ENCODE measurements at regions not wholly inside any gene's neighbourhood (a gene's known extent, or its start where the extent isn't known, plus 50 kb on each side); places are given as distances from the start of the nearest gene placed in this dataset.
"Not testable (repeated sequence)": the region's sequence is repeated elsewhere in the genome, so short reads cannot be mapped to it uniquely, and the experiment has no call there.

GRCh38 chr10:23538968-23539367, 100.1 kb downstream of the OTUD1 start:
- Histone ChIP-seq H4K8ac (ENCODE audit: low read depth, low read length) (no peak overlapping the region), H4K91ac (ENCODE audit: low read depth, low read length) (no peak overlapping the region), H3K79me2 (ENCODE audit: control insufficient read depth, insufficient read depth, low read length, poor library complexity) (no peaks in the 10 kb centered on the region), H4K12ac (ENCODE audit: low read depth, low read length) (no peak overlapping the region), H3K9me3 (ENCODE audit: insufficient read depth, low read depth, low read length) (no peaks in the 10 kb centered on the region), H3K27me3 (ENCODE audit: insufficient read depth, low read length) (no peaks in the 10 kb centered on the region), H2BK12ac (ENCODE audit: low read length) (no peak overlapping the region), H3K23ac (ENCODE audit: low read length) (no peak overlapping the region), H3K4ac (ENCODE audit: low read depth, low read length) (no peak overlapping the region), H3K18ac (ENCODE audit: low read length) (no peak overlapping the region), H3K9ac (ENCODE audit: low read length) (no peak overlapping the region), H2AFZ (ENCODE audit: insufficient read depth, low read length, poor library complexity) (no peak overlapping the region), H3K14ac (ENCODE audit: low read length) (no peak overlapping the region), H3K36me3 (ENCODE audit: control insufficient read depth in 1 of 2, insufficient read depth in 2 of 2, low read length in 2 of 2) (no peaks in the 10 kb centered on the region), H3K27ac (ENCODE audit: low read depth, low read length) (no peak overlapping the region), H2AK5ac (ENCODE audit: low read length) (no peak overlapping the region), H3K4me1 (ENCODE audit: control insufficient read depth in 1 of 2, insufficient read depth in 2 of 2, low read length in 2 of 2) (no peaks in the 10 kb centered on the region), H3K4me3 (ENCODE audit: low read depth, low read length) (no peak overlapping the region), H3K4me2 (ENCODE audit: low read length) (no peak overlapping the region), H3K79me1 (ENCODE audit: low read length) (no peaks in the 10 kb centered on the region), H2BK5ac (ENCODE audit: low read depth, low read length, poor library complexity) (no peak overlapping the region), H2BK120ac (ENCODE audit: insufficient read depth, low read length, poor library complexity) (no peak overlapping the region)
- no CpG with 5 or more reads among the region's 3 CpGs for WGBS (ENCODE audit: extremely low coverage, insufficient coverage, insufficient read length)
- DNase-seq = no peak

- H2AFZ ChIP-seq (ENCODE audit: insufficient read depth, low read length, poor library complexity) = no peak overlapping the region
- no peak overlapping the region for H3K23ac ChIP-seq (ENCODE audit: low read length)
- H4K8ac ChIP-seq (ENCODE audit: low read depth, low read length) = no peak overlapping the region
- no peak overlapping the region for H2BK120ac ChIP-seq (ENCODE audit: insufficient read depth, low read length, poor library complexity)
- no peaks in the 10 kb centered on the region for H3K4me1 ChIP-seq (ENCODE audit: control insufficient read depth in 1 of 2, insufficient read depth in 2 of 2, low read length in 2 of 2)
- no peak overlapping the region for H2BK5ac ChIP-seq (ENCODE audit: low read depth, low read length, poor library complexity)
- H3K79me1 ChIP-seq (ENCODE audit: low read length) = no peaks in the 10 kb centered on the region
- no peak overlapping the region for H3K18ac ChIP-seq (ENCODE audit: low read length)
- H3K14ac ChIP-seq (ENCODE audit: low read length) = no peak overlapping the region
- no peak overlapping the region for H3K9ac ChIP-seq (ENCODE audit: low read length)
- H3K9me3 ChIP-seq (ENCODE audit: insufficient read depth, low read depth, low read length) = no peaks in the 10 kb centered on the region
- H2BK12ac ChIP-seq (ENCODE audit: low read length) = no peak overlapping the region
- H3K4ac ChIP-seq (ENCODE audit: low read depth, low read length) = no peak overlapping the region
- DNase-seq = no peak
- H3K79me2 ChIP-seq (ENCODE audit: control insufficient read depth, insufficient read depth, low read length, poor library complexity) = no peaks in the 10 kb centered on the region
- H2AK5ac ChIP-seq (ENCODE audit: low read length) = no peak overlapping the region
- no peak overlapping the region for H4K91ac ChIP-seq (ENCODE audit: low read depth, low read length)
- H3K27ac ChIP-seq (ENCODE audit: low read depth, low read length) = no peak overlapping the region
- no peaks in the 10 kb centered on the region for H3K27me3 ChIP-seq (ENCODE audit: insufficient read depth, low read length)
- H3K4me3 ChIP-seq (ENCODE audit: low read depth, low read length) = no peak overlapping the region
- H3K4me2 ChIP-seq (ENCODE audit: low read length) = no peak overlapping the region
- H4K12ac ChIP-seq (ENCODE audit: low read depth, low read length) = no peak overlapping the region
- H3K36me3 ChIP-seq (ENCODE audit: control insufficient read depth in 1 of 2, insufficient read depth in 2 of 2, low read length in 2 of 2) = no peaks in the 10 kb centered on the region
- no CpG with 5 or more reads among the region's 2 CpGs for WGBS (ENCODE audit: extremely low coverage, insufficient coverage, insufficient read length)
These were observed 101.6 kb downstream of the OTUD1 start for GRCh38 chr10:23540401-23541030.

- Histone ChIP-seq H3K4me2 (ENCODE audit: low read length) (no peak overlapping the region), H3K9me3 (ENCODE audit: insufficient read depth, low read depth, low read length) (no peaks in the 10 kb centered on the region), H3K79me2 (ENCODE audit: control insufficient read depth, insufficient read depth, low read length, poor library complexity) (no peaks in the 10 kb centered on the region), H3K18ac (ENCODE audit: low read length) (no peak overlapping the region), H3K9ac (ENCODE audit: low read length) (no peak overlapping the region), H2BK5ac (ENCODE audit: low read depth, low read length, poor library complexity) (no peak overlapping the region), H4K8ac (ENCODE audit: low read depth, low read length) (no peak overlapping the region), H3K36me3 (ENCODE audit: control insufficient read depth in 1 of 2, insufficient read depth in 2 of 2, low read length in 2 of 2) (no peaks in the 10 kb centered on the region), H3K4ac (ENCODE audit: low read depth, low read length) (no peak overlapping the region), H3K14ac (ENCODE audit: low read length) (no peak overlapping the region), H2AK5ac (ENCODE audit: low read length) (no peak overlapping the region), H3K79me1 (ENCODE audit: low read length) (no peaks in the 10 kb centered on the region), H2AFZ (ENCODE audit: insufficient read depth, low read length, poor library complexity) (no peak overlapping the region), H3K4me3 (ENCODE audit: low read depth, low read length) (no peak overlapping the region), H3K27ac (ENCODE audit: low read depth, low read length) (no peak overlapping the region), H2BK120ac (ENCODE audit: insufficient read depth, low read length, poor library complexity) (no peak overlapping the region), H2BK12ac (ENCODE audit: low read length) (no peak overlapping the region), H3K27me3 (ENCODE audit: insufficient read depth, low read length) (no peaks in the 10 kb centered on the region), H4K12ac (ENCODE audit: low read depth, low read length) (no peak overlapping the region), H3K23ac (ENCODE audit: low read length) (no peak overlapping the region), H4K91ac (ENCODE audit: low read depth, low read length) (no peak overlapping the region), H3K4me1 (ENCODE audit: control insufficient read depth in 1 of 2, insufficient read depth in 2 of 2, low read length in 2 of 2) (no peaks in the 10 kb centered on the region)
- no CpG with 5 or more reads among the region's 9 CpGs for WGBS (ENCODE audit: extremely low coverage, insufficient coverage, insufficient read length)
- DNase-seq = no peak
These were observed 105.0 kb downstream of the OTUD1 start for GRCh38 chr10:23543691-23544380.

GRCh38 chr10:23545866-23546265, 107.0 kb downstream of the OTUD1 start:
- not testable (repeated sequence) for H4K91ac ChIP-seq (ENCODE audit: low read depth, low read length); H3K9me3 ChIP-seq (ENCODE audit: insufficient read depth, low read depth, low read length); H3K27ac ChIP-seq (ENCODE audit: low read depth, low read length); H3K36me3 ChIP-seq (ENCODE audit: control insufficient read depth in 1 of 2, insufficient read depth in 2 of 2, low read length in 2 of 2); H2BK12ac ChIP-seq (ENCODE audit: low read length); H3K4ac ChIP-seq (ENCODE audit: low read depth, low read length); DNase-seq; H2BK120ac ChIP-seq (ENCODE audit: insufficient read depth, low read length, poor library complexity); H3K27me3 ChIP-seq (ENCODE audit: insufficient read depth, low read length); H3K4me3 ChIP-seq (ENCODE audit: low read depth, low read length); H2BK5ac ChIP-seq (ENCODE audit: low read depth, low read length, poor library complexity); H3K23ac ChIP-seq (ENCODE audit: low read length); H4K8ac ChIP-seq (ENCODE audit: low read depth, low read length); H3K18ac ChIP-seq (ENCODE audit: low read length); H3K4me1 ChIP-seq (ENCODE audit: control insufficient read depth in 1 of 2, insufficient read depth in 2 of 2, low read length in 2 of 2); H3K79me1 ChIP-seq (ENCODE audit: low read length); H2AFZ ChIP-seq (ENCODE audit: insufficient read depth, low read length, poor library complexity); H3K4me2 ChIP-seq (ENCODE audit: low read length); H2AK5ac ChIP-seq (ENCODE audit: low read length); H4K12ac ChIP-seq (ENCODE audit: low read depth, low read length); H3K14ac ChIP-seq (ENCODE audit: low read length); H3K79me2 ChIP-seq (ENCODE audit: control insufficient read depth, insufficient read depth, low read length, poor library complexity); H3K9ac ChIP-seq (ENCODE audit: low read length)
- WGBS (ENCODE audit: extremely low coverage, insufficient coverage, insufficient read length) = no CpG with 5 or more reads among the region's 2 CpGs

Measured in trophoblast cell (in vitro differentiated cells and primary cell).